GM12878 (cell line): ENCODE measurements at regions not wholly inside any gene's neighbourhood (a gene's known extent, or its start where the extent isn't known, plus 50 kb on each side); places are given as distances from the start of the nearest gene placed in this dataset.

Experiments used
- ATAC-seq: fragments of 200-7000 bp; cut with Tn5 transposase; 3 replicates; pipeline ENCODE4 v1.9.1; 2020; ENCODE audit warnings: mild to moderate bottlenecking, moderate library complexity
- BruUV-seq: library from RNA; stranded (reverse); fragments of 400-500 nt; replicated peaks from 2 replicates; lab custom pipeline; 2021; lab: Mats Ljungman, UMichigan
- CTCF ChIA-PET: fragments of 300-600 bp; sonication (Branson Sonifier 250); formaldehyde crosslinking; extraction: SDS; loops from one replicate; lab custom pipeline; 2021; ENCODE audit warnings: inconsistent platforms; lab: Yijun Ruan, JAX
- POLR2A ChIA-PET: fragments of 350-600 bp; formaldehyde crosslinking; extraction: SDS; loops from one replicate; lab custom pipeline; 2021; ENCODE audit warnings: inconsistent platforms; lab: Charles Lee
- RAD21 ChIA-PET: fragments of 300-600 bp; sonication (Branson Sonifier 250); formaldehyde crosslinking; loops from one replicate; lab custom pipeline; 2023; ENCODE audit warnings: antibody characterized with exemption; ENCODE audit not compliant: unreplicated experiment; lab: Charles Lee
- SMC1A ChIA-PET: fragments of 300-600 bp; sonication (Branson Sonifier 250); formaldehyde crosslinking; loops from one replicate; lab custom pipeline; 2023; ENCODE audit not compliant: unreplicated experiment, uncharacterized antibody; lab: Charles Lee
- DNase-seq: peaks from one replicate; pipeline ENCODE4 v3.0.0-alpha.2; 2011; ENCODE audit warnings: low read depth, low spot score
- FAIRE-seq: peaks from 3 replicates; lab custom pipeline; 2011; peaks lifted over from hg19 to GRCh38; lab: Jason Lieb, UNC
- H2AFZ ChIP-seq: 2 replicates; pipeline ENCODE4 v1.6.0; 2011; ENCODE audit warnings: low read depth, low read length, control low read depth; ENCODE audit not compliant: control insufficient read depth
- H3K27ac ChIP-seq: 2 replicates; pipeline ENCODE4 v1.5.1; 2011; ENCODE audit warnings: control low read depth; ENCODE audit not compliant: control insufficient read depth, insufficient read depth
- H3K27me3 ChIP-seq, 2 experiments: replicated peaks in 1 of 2; 2 replicates each; pipeline versions ENCODE4 v1.6.0 to v1.6.1; 2011; ENCODE audit warnings: low read length in 1 of 2; ENCODE audit not compliant: control insufficient read depth in 2 of 2, insufficient read depth in 2 of 2
- H3K36me3 ChIP-seq, 2 experiments: 2 replicates each; pipeline ENCODE4 v1.5.1; 2011; ENCODE audit warnings: low read length in 1 of 2; ENCODE audit not compliant: control insufficient read depth in 2 of 2, insufficient read depth in 2 of 2
- H3K4me1 ChIP-seq: 2 replicates; pipeline ENCODE4 v1.6.1; 2011; ENCODE audit warnings: mild to moderate bottlenecking, low read length, moderate library complexity, mixed read lengths; ENCODE audit not compliant: control insufficient read depth, insufficient read depth
- H3K4me2 ChIP-seq: 2 replicates; pipeline ENCODE4 v1.6.0; 2011; ENCODE audit warnings: control low read depth; ENCODE audit not compliant: control insufficient read depth, insufficient read depth
- H3K4me3 ChIP-seq: fragments of 200-600 bp; sonication (generic); 2 replicates; pipeline ENCODE4 v1.5.1; 2016
- H3K79me2 ChIP-seq: 2 replicates; pipeline ENCODE4 v1.6.0; 2011; ENCODE audit warnings: low read length; ENCODE audit not compliant: control insufficient read depth, insufficient read depth
- H3K9ac ChIP-seq: 2 replicates; pipeline ENCODE4 v1.8.0; 2011; ENCODE audit warnings: low read length, control low read depth, mixed read lengths; ENCODE audit not compliant: control insufficient read depth, insufficient read depth
- H3K9me3 ChIP-seq: replicated peaks from 3 replicates; pipeline ENCODE4 v1.5.1; 2011; ENCODE audit warnings: mild to moderate bottlenecking, low read length; ENCODE audit not compliant: control insufficient read depth, insufficient read depth
- H4K20me1 ChIP-seq: 2 replicates; pipeline ENCODE4 v1.6.0; 2011; ENCODE audit not compliant: control insufficient read depth, insufficient read depth
- BHLHE40 ChIP-seq, 2 experiments: fragments of 450-650 bp in 1 of 2; IDR thresholded peaks; 2 replicates each; pipeline ENCODE4 v1.6.1; 2011 to 2017; ENCODE audit warnings: low read depth in 2 of 2, borderline replicate concordance in 1 of 2, improper control_type of control experiment in 1 of 2, low read length in 1 of 2, mild to moderate bottlenecking in 1 of 2
- CHD1 ChIP-seq: IDR thresholded peaks from 2 replicates; pipeline ENCODE4 v1.6.1; 2012; ENCODE audit warnings: low read depth, low read length, improper control_type of control experiment
- FOXK2 ChIP-seq: fragments of 450-650 bp; IDR thresholded peaks from 2 replicates; pipeline ENCODE4 v1.6.1; 2017; ENCODE audit warnings: mild to moderate bottlenecking, moderate library complexity
- KLF5 ChIP-seq: fragments of 450-650 bp; IDR thresholded peaks from 2 replicates; pipeline ENCODE4 v1.6.1; 2014; ENCODE audit warnings: mild to moderate bottlenecking; ENCODE audit not compliant: partially characterized antibody
- NR2C2 ChIP-seq: IDR thresholded peaks from 2 replicates; pipeline ENCODE4 v1.6.1; 2011; ENCODE audit warnings: borderline replicate concordance, low read depth; ENCODE audit not compliant: control insufficient read depth, insufficient read length
- POU2F2 ChIP-seq: IDR thresholded peaks from 3 replicates; pipeline ENCODE4 v1.6.1; 2011; ENCODE audit warnings: low read depth, mild to moderate bottlenecking, low read length, borderline replicate concordance
- RUNX3 ChIP-seq: IDR thresholded peaks from 2 replicates; pipeline ENCODE4 v1.6.1; 2012; ENCODE audit warnings: low read length, inconsistent platforms
- SREBF1 ChIP-seq: IDR thresholded peaks from 2 replicates; pipeline ENCODE4 v1.6.1; 2012; ENCODE audit warnings: mild to moderate bottlenecking, low read length
- SRF ChIP-seq, 2 experiments: IDR thresholded peaks; 2 replicates each; pipeline ENCODE4 v1.6.1; 2011; ENCODE audit warnings: low read depth in 2 of 2, low read length in 2 of 2, mild to moderate bottlenecking in 1 of 2, moderate library complexity in 1 of 2
- ZBED1 ChIP-seq: IDR thresholded peaks from 2 replicates; pipeline ENCODE4 v1.6.1; 2016; ENCODE audit warnings: borderline replicate concordance
- ZNF217 ChIP-seq: fragments of 450-650 bp; IDR thresholded peaks from 2 replicates; pipeline ENCODE4 v1.6.1; 2017; ENCODE audit warnings: antibody characterized with exemption, mild to moderate bottlenecking
- WGBS: methylation state at CpG from one replicate; pipeline ENCODE4 v1.1.6; 2016; ENCODE audit warnings: low lambda C conversion rate; ENCODE audit not compliant: insufficient replicate concordance, insufficient coverage; ENCODE audit errors: missing lambda C conversion rate; 5-methylcytosine and 5-hydroxymethylcytosine counted together
- in situ Hi-C: fragments of 300-500 bp; cut with MboI; formaldehyde crosslinking; loops from 9 replicates; pipeline ENCODE4 v1.14.3; 2018; ENCODE audit warnings: mixed read lengths
- intact Hi-C: fragments of 100-400 bp; cut with micrococcal nuclease; formaldehyde crosslinking; loops from one replicate; pipeline ENCODE4 v1.14.2; 2022; ENCODE audit not compliant: unreplicated experiment
- TF ChIP-seq, protein P1 (sequence below): fragments of 450-650 bp; IDR thresholded peaks from 2 replicates; pipeline ENCODE4 v1.6.1; 2017; ENCODE audit warnings: borderline replicate concordance
- TF ChIP-seq, protein P2 (sequence below): IDR thresholded peaks from 2 replicates; pipeline ENCODE4 v1.6.1; 2012; ENCODE audit warnings: improper control_type of control experiment, low read depth, low read length; ENCODE audit not compliant: insufficient replicate concordance

DNA sequence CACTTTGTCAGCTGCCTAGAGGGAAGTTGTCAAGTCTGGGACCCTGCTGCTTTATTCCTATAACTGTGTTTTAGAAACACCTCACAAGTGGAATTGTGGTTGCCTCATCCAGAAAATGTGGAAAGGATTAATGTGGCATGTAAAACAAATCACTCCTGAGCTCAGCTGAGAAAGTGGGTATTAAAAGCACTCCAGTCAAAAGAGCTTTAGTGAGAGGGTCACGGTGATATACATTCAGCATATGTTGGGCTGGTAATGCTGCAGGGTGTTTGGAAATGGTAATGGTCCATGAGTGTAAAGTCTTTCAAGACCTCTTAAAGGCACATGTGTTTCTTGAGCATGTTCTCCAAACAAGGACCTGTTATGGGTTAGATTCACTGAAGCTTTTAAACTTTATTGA, 318.2 kb upstream of the MEOX2 start:
- Histone ChIP-seq H3K4me3 (no peak overlapping the region), H3K27me3 (no peaks in the 10 kb centered on the region), H3K79me2 (no peaks in the 10 kb centered on the region), H3K36me3 (no peaks in the 10 kb centered on the region), H4K20me1 (no peaks in the 10 kb centered on the region), H3K27ac (no peak overlapping the region), H3K9me3 (no peaks in the 10 kb centered on the region), H3K4me1 (no peaks in the 10 kb centered on the region), H3K4me2 (no peak overlapping the region), H3K9ac (no peak overlapping the region), H2AFZ (no peak overlapping the region)
- TF ChIP-seq, protein P1, sequence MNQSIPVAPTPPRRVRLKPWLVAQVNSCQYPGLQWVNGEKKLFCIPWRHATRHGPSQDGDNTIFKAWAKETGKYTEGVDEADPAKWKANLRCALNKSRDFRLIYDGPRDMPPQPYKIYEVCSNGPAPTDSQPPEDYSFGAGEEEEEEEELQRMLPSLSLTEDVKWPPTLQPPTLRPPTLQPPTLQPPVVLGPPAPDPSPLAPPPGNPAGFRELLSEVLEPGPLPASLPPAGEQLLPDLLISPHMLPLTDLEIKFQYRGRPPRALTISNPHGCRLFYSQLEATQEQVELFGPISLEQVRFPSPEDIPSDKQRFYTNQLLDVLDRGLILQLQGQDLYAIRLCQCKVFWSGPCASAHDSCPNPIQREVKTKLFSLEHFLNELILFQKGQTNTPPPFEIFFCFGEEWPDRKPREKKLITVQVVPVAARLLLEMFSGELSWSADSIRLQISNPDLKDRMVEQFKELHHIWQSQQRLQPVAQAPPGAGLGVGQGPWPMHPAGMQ, result no peak
- TF ChIP-seq, protein P2, sequence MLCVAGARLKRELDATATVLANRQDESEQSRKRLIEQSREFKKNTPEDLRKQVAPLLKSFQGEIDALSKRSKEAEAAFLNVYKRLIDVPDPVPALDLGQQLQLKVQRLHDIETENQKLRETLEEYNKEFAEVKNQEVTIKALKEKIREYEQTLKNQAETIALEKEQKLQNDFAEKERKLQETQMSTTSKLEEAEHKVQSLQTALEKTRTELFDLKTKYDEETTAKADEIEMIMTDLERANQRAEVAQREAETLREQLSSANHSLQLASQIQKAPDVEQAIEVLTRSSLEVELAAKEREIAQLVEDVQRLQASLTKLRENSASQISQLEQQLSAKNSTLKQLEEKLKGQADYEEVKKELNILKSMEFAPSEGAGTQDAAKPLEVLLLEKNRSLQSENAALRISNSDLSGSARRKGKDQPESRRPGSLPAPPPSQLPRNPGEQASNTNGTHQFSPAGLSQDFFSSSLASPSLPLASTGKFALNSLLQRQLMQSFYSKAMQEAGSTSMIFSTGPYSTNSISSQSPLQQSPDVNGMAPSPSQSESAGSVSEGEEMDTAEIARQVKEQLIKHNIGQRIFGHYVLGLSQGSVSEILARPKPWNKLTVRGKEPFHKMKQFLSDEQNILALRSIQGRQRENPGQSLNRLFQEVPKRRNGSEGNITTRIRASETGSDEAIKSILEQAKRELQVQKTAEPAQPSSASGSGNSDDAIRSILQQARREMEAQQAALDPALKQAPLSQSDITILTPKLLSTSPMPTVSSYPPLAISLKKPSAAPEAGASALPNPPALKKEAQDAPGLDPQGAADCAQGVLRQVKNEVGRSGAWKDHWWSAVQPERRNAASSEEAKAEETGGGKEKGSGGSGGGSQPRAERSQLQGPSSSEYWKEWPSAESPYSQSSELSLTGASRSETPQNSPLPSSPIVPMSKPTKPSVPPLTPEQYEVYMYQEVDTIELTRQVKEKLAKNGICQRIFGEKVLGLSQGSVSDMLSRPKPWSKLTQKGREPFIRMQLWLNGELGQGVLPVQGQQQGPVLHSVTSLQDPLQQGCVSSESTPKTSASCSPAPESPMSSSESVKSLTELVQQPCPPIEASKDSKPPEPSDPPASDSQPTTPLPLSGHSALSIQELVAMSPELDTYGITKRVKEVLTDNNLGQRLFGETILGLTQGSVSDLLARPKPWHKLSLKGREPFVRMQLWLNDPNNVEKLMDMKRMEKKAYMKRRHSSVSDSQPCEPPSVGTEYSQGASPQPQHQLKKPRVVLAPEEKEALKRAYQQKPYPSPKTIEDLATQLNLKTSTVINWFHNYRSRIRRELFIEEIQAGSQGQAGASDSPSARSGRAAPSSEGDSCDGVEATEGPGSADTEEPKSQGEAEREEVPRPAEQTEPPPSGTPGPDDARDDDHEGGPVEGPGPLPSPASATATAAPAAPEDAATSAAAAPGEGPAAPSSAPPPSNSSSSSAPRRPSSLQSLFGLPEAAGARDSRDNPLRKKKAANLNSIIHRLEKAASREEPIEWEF, result no peak
- no peak for TF ChIP-seq NR2C2
- TF ChIP-seq BHLHE40 (IDR thresholded peaks at IDR 0.05; ENCODE audit: borderline replicate concordance in 1 of 2, low read depth in 2 of 2, low read length in 1 of 2), result no peak
- no peak for TF ChIP-seq CHD1
- TF ChIP-seq RUNX3, result no peak
- TF ChIP-seq POU2F2, result no peak
- no peak for TF ChIP-seq ZNF217
- TF ChIP-seq FOXK2, result no peak
- no peak for TF ChIP-seq KLF5
- TF ChIP-seq ZBED1, result no peak
- no peak for TF ChIP-seq SREBF1
- TF ChIP-seq SRF (IDR thresholded peaks at IDR 0.05; ENCODE audit: low read depth in 2 of 2, low read length in 2 of 2), result no peak
- in situ Hi-C loops, result no loop called here
- no TSS peak for BruUV-seq
- ChIA-PET CTCF (no interaction called here), RAD21 (no interaction called here), SMC1A (no interaction called here), POLR2A (no interaction called here)
- intact Hi-C loops, result no loop called here
- WGBS, result 94% methylated on average over 1 of the region's 1 CpG
- DNase-seq (no peak), ATAC-seq (no peak), FAIRE-seq (no peak)
